ENCODE measurements at regions not wholly inside any gene's neighbourhood (a gene's known extent, or its start where the extent isn't known, plus 50 kb on each side); places are given as distances from the start of the nearest gene placed in this dataset.

- H3K27me3 ChIP-seq (ENCODE audit: low read depth), result no peaks in the 10 kb centered on the region
- no peak for DNase-seq (ENCODE audit: low spot score in 2 of 2)
- no peak overlapping the region for H3K4me3 ChIP-seq
- no peaks in the 10 kb centered on the region; the same call in 1 of the 2 replicates for H3K9me3 ChIP-seq
- H3K36me3 ChIP-seq (replicated peaks), result no peaks in the 10 kb centered on the region
- no peaks in the 10 kb centered on the region for H3K4me1 ChIP-seq
- in situ Hi-C loops (cut with MboI; ENCODE audit: low sequenced_read_pairs), result no loop called here
Measured at GRCh38 chr1:193569983-193570269, 383.5 kb upstream of the B3GALT2 start.

DNA sequence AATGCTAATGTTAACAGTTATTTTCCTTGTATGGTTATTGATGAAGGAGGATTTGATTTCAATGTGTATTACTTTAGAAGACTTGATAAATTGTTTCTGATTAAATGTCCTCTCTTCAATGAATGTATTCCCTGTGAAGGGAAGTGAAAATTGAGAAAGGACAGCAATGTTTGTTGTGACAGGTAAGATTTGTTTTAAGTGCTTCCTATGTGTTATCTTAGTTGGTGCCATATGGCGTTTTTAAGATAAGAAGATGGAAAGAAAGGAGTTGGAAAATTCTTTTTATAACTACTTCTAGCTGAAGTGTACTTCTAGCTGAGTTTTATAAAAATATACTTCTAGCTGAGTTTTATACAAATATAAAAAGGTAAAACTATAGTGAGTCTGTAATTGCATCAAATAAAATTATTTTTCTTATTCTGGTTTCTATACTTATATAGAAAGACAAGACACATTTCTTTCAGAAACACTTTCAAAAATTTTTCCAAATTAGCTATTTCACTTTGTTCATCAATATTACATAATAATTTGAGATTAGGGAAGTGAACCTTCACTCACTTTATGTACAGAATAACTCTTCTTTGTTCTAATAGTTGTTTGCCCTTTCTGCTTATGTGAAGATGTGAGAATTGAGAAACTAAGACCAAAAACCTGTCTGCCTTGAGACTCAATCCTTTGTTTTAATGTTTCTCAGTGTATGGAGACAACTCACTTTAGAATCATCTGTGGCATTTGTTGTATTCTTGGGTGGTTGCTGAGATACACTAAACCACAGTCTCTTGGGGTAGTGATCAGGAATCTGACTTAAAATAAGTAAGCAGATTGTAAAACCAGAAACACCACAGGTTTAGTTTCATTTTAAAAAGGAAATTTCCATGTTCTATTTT, 382.9 kb upstream of the B3GALT2 start:
- Histone ChIP-seq H3K4me1 (no peaks in the 10 kb centered on the region), H3K36me3 (replicated peaks) (no peaks in the 10 kb centered on the region), H3K4me3 (no peak overlapping the region), H3K27me3 (ENCODE audit: low read depth) (no peaks in the 10 kb centered on the region), H3K9me3 (no peaks in the 10 kb centered on the region; the same call in 1 of the 2 replicates)
- in situ Hi-C loops (cut with MboI; ENCODE audit: low sequenced_read_pairs), result no loop called here
- DNase-seq (ENCODE audit: low spot score in 2 of 2), result no peak

- no peaks in the 10 kb centered on the region for H3K9me3 ChIP-seq
- no peak for DNase-seq (ENCODE audit: low spot score in 2 of 2)
- no peaks in the 10 kb centered on the region for H3K36me3 ChIP-seq (replicated peaks)
- no peak overlapping the region for H3K4me3 ChIP-seq
- in situ Hi-C loops (cut with MboI; ENCODE audit: low sequenced_read_pairs), result no loop called here
- no peaks in the 10 kb centered on the region for H3K27me3 ChIP-seq (ENCODE audit: low read depth)
- H3K4me1 ChIP-seq, result no peaks in the 10 kb centered on the region
Measured at GRCh38 chr1:193568512-193568911, 382.1 kb upstream of the B3GALT2 start.

DNA sequence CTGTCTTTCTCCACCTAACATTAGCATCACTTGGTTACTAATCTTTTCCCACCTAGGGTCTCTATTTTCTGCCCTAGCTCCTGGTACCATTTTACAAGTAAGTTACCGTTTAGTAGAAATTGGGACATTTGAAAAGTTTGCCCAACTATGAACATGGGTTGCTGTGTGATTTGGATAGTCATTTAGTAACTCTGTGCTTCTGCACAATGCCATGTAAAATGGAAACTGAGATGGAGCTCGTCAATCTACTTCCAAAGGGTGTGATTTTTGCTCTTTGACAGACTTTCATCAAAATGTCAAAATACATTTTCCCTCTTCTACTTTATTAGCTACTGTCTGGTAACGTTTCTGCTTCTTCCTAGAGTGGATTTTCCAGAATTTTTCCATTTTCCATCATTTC, 381.5 kb upstream of the B3GALT2 start:
- no peak overlapping the region for H3K4me3 ChIP-seq
- H3K4me1 ChIP-seq, result no peaks in the 10 kb centered on the region
- H3K9me3 ChIP-seq, result no peaks in the 10 kb centered on the region
- H3K36me3 ChIP-seq (replicated peaks), result no peaks in the 10 kb centered on the region
- no peak for DNase-seq (ENCODE audit: low spot score in 2 of 2)
- in situ Hi-C loops (cut with MboI; ENCODE audit: low sequenced_read_pairs), result no loop called here
- H3K27me3 ChIP-seq (ENCODE audit: low read depth), result no peaks in the 10 kb centered on the region

DNA sequence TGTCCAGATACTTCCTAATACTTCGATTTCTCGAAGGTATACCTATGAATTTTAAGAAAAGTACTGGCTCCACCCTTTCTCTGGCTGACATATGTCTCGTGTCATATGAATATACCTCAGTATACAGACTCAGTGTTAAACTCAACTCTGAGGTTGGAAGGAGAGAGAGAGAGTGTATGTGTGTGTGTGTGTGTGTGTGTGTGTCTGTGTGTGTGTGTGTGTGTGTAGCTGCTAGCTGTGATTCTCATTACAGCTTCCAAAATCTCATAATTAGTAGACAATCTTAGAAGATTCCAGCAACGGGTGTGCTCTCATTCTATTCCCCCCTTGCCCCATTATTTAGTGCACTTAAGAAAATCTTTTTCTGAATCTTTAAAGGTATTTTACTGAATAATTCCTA, 380.3 kb upstream of the B3GALT2 start:
- H3K27me3 ChIP-seq (ENCODE audit: low read depth), result no peaks in the 10 kb centered on the region
- H3K4me1 ChIP-seq, result no peaks in the 10 kb centered on the region
- in situ Hi-C loops (cut with MboI; ENCODE audit: low sequenced_read_pairs), result no loop called here
- H3K36me3 ChIP-seq (replicated peaks), result no peaks in the 10 kb centered on the region
- no peaks in the 10 kb centered on the region for H3K9me3 ChIP-seq
- no peak overlapping the region for H3K4me3 ChIP-seq
- DNase-seq (ENCODE audit: low spot score in 2 of 2), result no peak

GRCh38 chr1:193565971-193566577, 379.7 kb upstream of the B3GALT2 start:
- Histone ChIP-seq H3K36me3 (replicated peaks) (no peaks in the 10 kb centered on the region), H3K4me3 (no peak overlapping the region), H3K27me3 (ENCODE audit: low read depth) (no peaks in the 10 kb centered on the region), H3K9me3 (no peaks in the 10 kb centered on the region), H3K4me1 (no peaks in the 10 kb centered on the region)
- in situ Hi-C loops (cut with MboI; ENCODE audit: low sequenced_read_pairs), result no loop called here
- DNase-seq (ENCODE audit: low spot score in 2 of 2), result no peak

DNA sequence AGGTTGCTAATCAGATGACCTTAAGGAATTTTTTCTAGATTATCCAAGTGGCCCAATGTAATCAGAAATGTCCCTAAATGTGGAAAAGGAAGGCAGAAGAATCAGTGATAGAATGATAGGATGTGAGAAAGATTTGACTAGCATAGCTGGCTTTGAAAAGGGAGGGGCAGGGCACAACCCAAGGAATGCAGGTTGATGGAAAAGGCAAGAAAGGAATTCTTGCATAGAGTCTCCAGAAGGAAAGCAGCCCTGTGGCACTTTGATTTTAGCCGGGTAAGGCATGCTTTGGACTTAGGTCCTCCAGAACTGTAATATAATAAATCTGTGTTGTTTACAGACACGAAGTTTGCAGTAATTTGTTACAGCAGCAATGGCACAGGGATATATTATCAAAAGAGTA, 375.7 kb upstream of the B3GALT2 start:
- H3K36me3 ChIP-seq (replicated peaks), result no peaks in the 10 kb centered on the region
- H3K9me3 ChIP-seq, result no peaks in the 10 kb centered on the region
- no peaks in the 10 kb centered on the region for H3K4me1 ChIP-seq
- in situ Hi-C loops (cut with MboI; ENCODE audit: low sequenced_read_pairs), result no loop called here
- DNase-seq (ENCODE audit: low spot score in 2 of 2), result no peak
- no peaks in the 10 kb centered on the region for H3K27me3 ChIP-seq (ENCODE audit: low read depth)
- H3K4me3 ChIP-seq, result no peak overlapping the region

GRCh38 chr1:193558491-193559028, 372.1 kb upstream of the B3GALT2 start:
- no peaks in the 10 kb centered on the region for H3K4me1 ChIP-seq
- no peak for DNase-seq (ENCODE audit: low spot score in 2 of 2)
- H3K4me3 ChIP-seq, result no peak overlapping the region
- in situ Hi-C loops (cut with MboI; ENCODE audit: low sequenced_read_pairs), result no loop called here
- H3K27me3 ChIP-seq (ENCODE audit: low read depth), result no peaks in the 10 kb centered on the region
- H3K36me3 ChIP-seq (replicated peaks), result no peaks in the 10 kb centered on the region
- no peaks in the 10 kb centered on the region for H3K9me3 ChIP-seq

- in situ Hi-C loops (cut with MboI; ENCODE audit: low sequenced_read_pairs), result no loop called here
- H3K9me3 ChIP-seq, result no peaks in the 10 kb centered on the region
- no peak for DNase-seq (ENCODE audit: low spot score in 2 of 2)
- H3K36me3 ChIP-seq (replicated peaks), result no peaks in the 10 kb centered on the region
- no peak overlapping the region for H3K4me3 ChIP-seq
- H3K27me3 ChIP-seq (ENCODE audit: low read depth), result no peaks in the 10 kb centered on the region
- H3K4me1 ChIP-seq, result no peaks in the 10 kb centered on the region
Measured at GRCh38 chr1:193555662-193556441, 369.4 kb upstream of the B3GALT2 start.

DNA sequence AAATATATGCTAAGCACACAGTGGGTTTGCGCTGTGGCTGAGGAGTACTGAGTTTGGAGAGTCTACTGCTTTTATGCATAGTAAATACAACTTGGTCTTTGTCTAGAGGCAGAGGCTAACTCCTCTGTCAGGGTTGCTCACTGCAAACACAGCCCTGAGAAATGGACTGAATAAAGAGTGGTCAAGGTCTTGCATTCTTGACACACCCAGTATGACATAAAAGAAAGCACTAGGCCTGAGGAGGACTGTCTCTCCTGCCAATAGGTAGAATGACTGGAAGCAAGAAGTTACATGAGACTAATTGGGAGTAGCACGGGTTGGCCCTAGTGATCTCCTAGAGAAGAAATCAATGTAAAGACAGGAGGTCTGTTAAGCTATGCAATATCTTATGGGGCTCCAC, 367.2 kb upstream of the B3GALT2 start:
- H3K36me3 ChIP-seq (replicated peaks), result no peaks in the 10 kb centered on the region
- no peaks in the 10 kb centered on the region for H3K4me1 ChIP-seq
- no peak for DNase-seq (ENCODE audit: low spot score in 2 of 2)
- H3K4me3 ChIP-seq, result no peak overlapping the region
- no peaks in the 10 kb centered on the region for H3K9me3 ChIP-seq
- H3K27me3 ChIP-seq (ENCODE audit: low read depth), result no peaks in the 10 kb centered on the region
- in situ Hi-C loops (cut with MboI; ENCODE audit: low sequenced_read_pairs), result no loop called here

- no peaks in the 10 kb centered on the region for H3K36me3 ChIP-seq (replicated peaks)
- in situ Hi-C loops (cut with MboI; ENCODE audit: low sequenced_read_pairs), result no loop called here
- no peaks in the 10 kb centered on the region for H3K4me1 ChIP-seq
- no peak overlapping the region for H3K4me3 ChIP-seq
- H3K27me3 ChIP-seq (ENCODE audit: low read depth), result no peaks in the 10 kb centered on the region
- DNase-seq (ENCODE audit: low spot score in 2 of 2), result no peak
- H3K9me3 ChIP-seq, result no peaks in the 10 kb centered on the region
Measured at GRCh38 chr1:193552274-193552673, 365.9 kb upstream of the B3GALT2 start.

- H3K4me1 ChIP-seq, result peaks cover 3% of the 10 kb centered on the region; the same call in 1 of the 2 replicates
- no peaks in the 10 kb centered on the region for H3K27me3 ChIP-seq (ENCODE audit: low read depth)
- no peaks in the 10 kb centered on the region for H3K36me3 ChIP-seq (replicated peaks)
- in situ Hi-C loops (cut with MboI; ENCODE audit: low sequenced_read_pairs), result no loop called here
- DNase-seq (ENCODE audit: low spot score in 2 of 2), result no peak
- no peak overlapping the region for H3K4me3 ChIP-seq
- H3K9me3 ChIP-seq, result no peaks in the 10 kb centered on the region
Measured at GRCh38 chr1:193549081-193549480, 362.7 kb upstream of the B3GALT2 start.

DNA sequence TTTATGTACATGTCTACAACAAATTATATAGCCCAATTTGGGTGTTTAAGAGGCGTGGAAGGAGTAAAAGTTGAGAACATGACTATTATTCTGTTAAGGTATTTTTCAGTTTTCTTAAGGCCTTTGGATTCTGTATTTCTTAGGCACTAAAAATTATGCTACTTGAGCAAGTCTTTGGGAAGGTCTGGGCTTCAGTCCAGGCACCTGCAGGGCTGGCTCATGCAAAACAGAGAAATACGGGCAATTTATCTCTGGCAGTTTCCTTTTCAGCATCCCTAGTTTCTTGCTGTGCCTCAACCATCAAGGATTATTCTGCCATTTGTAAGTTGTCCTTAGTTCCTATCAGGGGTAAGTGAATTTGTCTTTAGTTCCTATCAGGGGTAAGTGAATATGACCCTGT, 358.8 kb upstream of the B3GALT2 start:
- no peak overlapping the region for H3K4me3 ChIP-seq
- peaks cover 3% of the 10 kb centered on the region; the same call in 1 of the 2 replicates for H3K4me1 ChIP-seq
- no peaks in the 10 kb centered on the region for H3K36me3 ChIP-seq (replicated peaks)
- in situ Hi-C loops (cut with MboI; ENCODE audit: low sequenced_read_pairs), result no loop called here
- H3K9me3 ChIP-seq, result no peaks in the 10 kb centered on the region
- no peak for DNase-seq (ENCODE audit: low spot score in 2 of 2)
- no peaks in the 10 kb centered on the region for H3K27me3 ChIP-seq (ENCODE audit: low read depth)

- Histone ChIP-seq H3K36me3 (replicated peaks) (no peaks in the 10 kb centered on the region), H3K4me3 (no peak overlapping the region), H3K4me1 (peaks cover 3% of the 10 kb centered on the region; the same call in 1 of the 2 replicates), H3K9me3 (no peaks in the 10 kb centered on the region), H3K27me3 (ENCODE audit: low read depth) (no peaks in the 10 kb centered on the region)
- no peak for DNase-seq (ENCODE audit: low spot score in 2 of 2)
- in situ Hi-C loops (cut with MboI; ENCODE audit: low sequenced_read_pairs), result no loop called here
Measured at GRCh38 chr1:193543259-193543658, 356.8 kb upstream of the B3GALT2 start.
